Muscle of leg (tissue), 3 donors: ENCODE measurements at regions not wholly inside any gene's neighbourhood (a gene's known extent, or its start where the extent isn't known, plus 50 kb on each side); places are given as distances from the start of the nearest gene placed in this dataset.

ENCODE experiments used
- DNase-seq: peaks from one replicate; pipeline ENCODE4 v3.0.0; 2013
- H3K27ac ChIP-seq: one replicate; pipeline ENCODE4 v1.5.1; 2013; ENCODE audit warnings: mild to moderate bottlenecking, low read length, control low read depth
- H3K27me3 ChIP-seq: one replicate; pipeline ENCODE4 v1.6.1; 2013; ENCODE audit warnings: low read length; ENCODE audit not compliant: control insufficient read depth, insufficient read depth
- H3K36me3 ChIP-seq: one replicate; pipeline ENCODE4 v1.6.1; 2013; ENCODE audit warnings: low read length; ENCODE audit not compliant: control insufficient read depth, insufficient read depth
- H3K4me1 ChIP-seq: one replicate; pipeline ENCODE4 v1.6.1; 2013; ENCODE audit warnings: low read length; ENCODE audit not compliant: control insufficient read depth, insufficient read depth
- H3K4me3 ChIP-seq: one replicate; pipeline ENCODE4 v1.5.1; 2013; ENCODE audit warnings: low read length, control low read depth
- H3K9me3 ChIP-seq: replicated peaks from 2 replicates; pipeline ENCODE4 v1.6.1; 2013; ENCODE audit warnings: low read depth, low read length; ENCODE audit not compliant: control insufficient read depth
- WGBS: methylation state at CpG from one replicate; pipeline ENCODE4 v1.1.5; 2013; ENCODE audit warnings: missing lambda C conversion rate; ENCODE audit not compliant: insufficient coverage; 5-methylcytosine and 5-hydroxymethylcytosine counted together

GRCh38 chrX:8105531-8105930 lies 65.5 kb downstream of the VCX2 start:
- Histone ChIP-seq H3K27me3 (peaks cover 3% of the 10 kb centered on the region), H3K27ac (no peak overlapping the region), H3K4me3 (no peak overlapping the region), H3K36me3 (no peaks in the 10 kb centered on the region), H3K9me3 (no peaks in the 10 kb centered on the region), H3K4me1 (no peaks in the 10 kb centered on the region)
- no peak for DNase-seq

- Histone ChIP-seq H3K27me3 (peaks cover 3% of the 10 kb centered on the region), H3K9me3 (no peaks in the 10 kb centered on the region), H3K36me3 (no peaks in the 10 kb centered on the region), H3K27ac (no peak overlapping the region), H3K4me3 (no peak overlapping the region), H3K4me1 (no peaks in the 10 kb centered on the region)
- 80% methylated on average over 1 of the region's 6 CpGs for WGBS
- no peak for DNase-seq
Observed at GRCh38 chrX:8103655-8104054, 67.4 kb downstream of the VCX2 start.

GRCh38 chrX:8091510-8091909 lies 79.6 kb downstream of the VCX2 start:
- no peaks in the 10 kb centered on the region for H3K4me1 ChIP-seq
- H3K4me3 ChIP-seq: no peak overlapping the region
- peaks cover 2% of the 10 kb centered on the region for H3K27me3 ChIP-seq
- H3K27ac ChIP-seq: no peak overlapping the region
- WGBS: no CpG with 5 or more reads among the region's 6 CpGs
- no peaks in the 10 kb centered on the region for H3K36me3 ChIP-seq
- no peaks in the 10 kb centered on the region for H3K9me3 ChIP-seq
- peak; percentile 10 for DNase-seq

GRCh38 chrX:8090906-8091305 lies 80.2 kb downstream of the VCX2 start:
- Histone ChIP-seq H3K27ac (no peak overlapping the region), H3K9me3 (no peaks in the 10 kb centered on the region), H3K27me3 (peaks cover 2% of the 10 kb centered on the region), H3K36me3 (no peaks in the 10 kb centered on the region), H3K4me3 (no peak overlapping the region), H3K4me1 (no peaks in the 10 kb centered on the region)
- WGBS: no CpG with 5 or more reads among the region's 3 CpGs
- no peak for DNase-seq

GRCh38 chrX:8090482-8090881 lies 80.6 kb downstream of the VCX2 start:
- Histone ChIP-seq H3K4me3 (no peak overlapping the region), H3K27me3 (peaks cover 2% of the 10 kb centered on the region), H3K9me3 (no peaks in the 10 kb centered on the region), H3K36me3 (no peaks in the 10 kb centered on the region), H3K4me1 (no peaks in the 10 kb centered on the region), H3K27ac (no peak overlapping the region)
- DNase-seq: no peak
- WGBS: no CpG with 5 or more reads among the region's 3 CpGs

- Histone ChIP-seq H3K4me3 (no peak overlapping the region), H3K27ac (no peak overlapping the region), H3K36me3 (no peaks in the 10 kb centered on the region), H3K4me1 (no peaks in the 10 kb centered on the region), H3K9me3 (no peaks in the 10 kb centered on the region), H3K27me3 (peaks cover 2% of the 10 kb centered on the region)
- WGBS: 17% methylated on average over 1 of the region's 4 CpGs
- peak; percentile 10 for DNase-seq
Observed at GRCh38 chrX:8089141-8089540, 81.9 kb downstream of the VCX2 start.

- Histone ChIP-seq H3K27ac (no peak overlapping the region), H3K9me3 (no peaks in the 10 kb centered on the region), H3K4me3 (no peak overlapping the region), H3K27me3 (peaks cover 6% of the 10 kb centered on the region), H3K36me3 (no peaks in the 10 kb centered on the region), H3K4me1 (no peaks in the 10 kb centered on the region)
- peak; percentile 61 for DNase-seq
- no CpG with 5 or more reads among the region's 4 CpGs for WGBS
Observed at GRCh38 chrX:8084006-8084405, 87.1 kb downstream of the VCX2 start.

GRCh38 chrX:8083286-8083685 lies 87.8 kb downstream of the VCX2 start:
- peak; percentile 52 for DNase-seq
- 40% methylated on average over 1 of the region's 3 CpGs for WGBS
- H3K4me3 ChIP-seq: no peak overlapping the region

GRCh38 chrX:8075636-8076035 lies 95.4 kb downstream of the VCX2 start:
- H3K9me3 ChIP-seq: no peaks in the 10 kb centered on the region
- no peaks in the 10 kb centered on the region for H3K4me1 ChIP-seq
- no peaks in the 10 kb centered on the region for H3K36me3 ChIP-seq
- no peak overlapping the region for H3K27ac ChIP-seq
- peaks cover 9% of the 10 kb centered on the region for H3K27me3 ChIP-seq
- no peak overlapping the region for H3K4me3 ChIP-seq
- DNase-seq: no peak

More at GRCh38 chrX:8083286-8083685, 87.8 kb downstream of the VCX2 start:
- Histone ChIP-seq H3K27me3 (peaks cover 4% of the 10 kb centered on the region), H3K4me1 (no peaks in the 10 kb centered on the region), H3K27ac (no peak overlapping the region), H3K36me3 (no peaks in the 10 kb centered on the region), H3K9me3 (no peaks in the 10 kb centered on the region)

- DNase-seq: no peak
- WGBS: 89% methylated on average over 2 of the region's 8 CpGs
- H3K4me3 ChIP-seq: no peak overlapping the region
- H3K9me3 ChIP-seq: no peaks in the 10 kb centered on the region
- no peaks in the 10 kb centered on the region for H3K4me1 ChIP-seq
- no peaks in the 10 kb centered on the region for H3K36me3 ChIP-seq
- peaks cover 13% of the 10 kb centered on the region for H3K27me3 ChIP-seq
- no peak overlapping the region for H3K27ac ChIP-seq
Observed at GRCh38 chrX:8067754-8068462, 103.2 kb downstream of the VCX2 start.

- no peaks in the 10 kb centered on the region for H3K36me3 ChIP-seq
- no peak for DNase-seq
- peaks cover 7% of the 10 kb centered on the region for H3K27me3 ChIP-seq
- no peaks in the 10 kb centered on the region for H3K4me1 ChIP-seq
- no CpG with 5 or more reads among the region's 2 CpGs for WGBS
- H3K9me3 ChIP-seq: no peaks in the 10 kb centered on the region
- H3K27ac ChIP-seq: no peak overlapping the region
- no peak overlapping the region for H3K4me3 ChIP-seq
Observed at GRCh38 chrX:8052909-8053308, 118.2 kb downstream of the VCX2 start.
